Endothelial cell of umbilical vein (primary cell): ENCODE measurements at regions not wholly inside any gene's neighbourhood (a gene's known extent, or its start where the extent isn't known, plus 50 kb on each side); places are given as distances from the start of the nearest gene placed in this dataset.

Experiments
- BruUV-seq: library from RNA; stranded (reverse); fragments of 400-500 nt; replicated peaks from 2 replicates; lab custom pipeline; 2021; lab: Mats Ljungman, UMichigan
- CTCF ChIA-PET: fragments of 300-600, 350-600 bp; sonication (Branson Sonifier 250); formaldehyde crosslinking; loops from one replicate; lab custom pipeline; 2021; ENCODE audit warnings: antibody characterized with exemption, inconsistent platforms; lab: Charles Lee
- POLR2A ChIA-PET: fragments of 300-600, 350-600 bp; sonication (Branson Sonifier 250); formaldehyde crosslinking; loops from one replicate; lab custom pipeline; 2021; ENCODE audit warnings: antibody characterized with exemption, inconsistent platforms; lab: Charles Lee
- DNase-seq: peaks from one replicate; pipeline ENCODE4 v3.0.0-alpha.2; 2011; ENCODE audit warnings: low read depth, low spot score
- FAIRE-seq: peaks from 2 replicates; lab custom pipeline; 2011; peaks lifted over from hg19 to GRCh38; lab: Jason Lieb, UNC
- H2AFZ ChIP-seq: 2 replicates; pipeline ENCODE4 v1.6.0; 2012; ENCODE audit warnings: low read depth, low read length, control low read depth, inconsistent platforms
- H3K27ac ChIP-seq: 2 replicates; pipeline ENCODE4 v1.5.1; 2011; ENCODE audit warnings: low read depth, mild to moderate bottlenecking, control low read depth, low read length, moderate library complexity; ENCODE audit not compliant: insufficient read depth
- H3K27me3 ChIP-seq, 2 experiments: 2 replicates each; pipeline versions ENCODE4 v1.6.0 to v1.6.1; 2011; ENCODE audit warnings: low read length in 2 of 2, mixed read lengths in 1 of 2; ENCODE audit not compliant: control insufficient read depth in 2 of 2, insufficient read depth in 2 of 2
- H3K36me3 ChIP-seq, 2 experiments: 2 replicates in 1 of 2; 3 replicates in 1 of 2; pipeline ENCODE4 v1.5.1; 2011; ENCODE audit warnings: low read length in 2 of 2, mild to moderate bottlenecking in 1 of 2, moderate library complexity in 1 of 2; ENCODE audit not compliant: control insufficient read depth in 2 of 2, insufficient read depth in 2 of 2; ENCODE audit errors: extremely low read depth in 1 of 2
- H3K4me1 ChIP-seq: 3 replicates; pipeline ENCODE4 v1.5.1; 2011; ENCODE audit warnings: mild to moderate bottlenecking, low read length; ENCODE audit not compliant: control insufficient read depth, insufficient read depth; ENCODE audit errors: extremely low read depth
- H3K4me2 ChIP-seq: 2 replicates; pipeline ENCODE4 v1.6.1; 2011; ENCODE audit warnings: low read length, control low read depth, mixed read lengths; ENCODE audit not compliant: insufficient read depth
- H3K4me3 ChIP-seq, 3 experiments: fragments of 200-600 bp in 1 of 3; sonication (generic), shearing (Covaris generic) in 1 of 3; replicated peaks in 1 of 3; 2 replicates each; pipeline ENCODE4 v1.5.1; 2011 to 2016; ENCODE audit warnings: control low read depth in 3 of 3, low read length in 3 of 3, mild to moderate bottlenecking in 2 of 3, inconsistent platforms in 1 of 3, low read depth in 1 of 3, moderate library complexity in 1 of 3; ENCODE audit not compliant: insufficient read depth in 1 of 3
- H3K79me2 ChIP-seq: 2 replicates; pipeline ENCODE4 v1.6.0; 2012; ENCODE audit warnings: low read length, inconsistent platforms; ENCODE audit not compliant: control insufficient read depth, insufficient read depth
- H3K9ac ChIP-seq: replicated peaks from 2 replicates; pipeline ENCODE3; 2011; ENCODE audit warnings: low read length, control low read depth; ENCODE audit not compliant: insufficient read depth; ENCODE audit errors: extremely low read depth
- H3K9me1 ChIP-seq: replicated peaks from 3 replicates; pipeline ENCODE4 v1.6.0; 2011; ENCODE audit warnings: mild to moderate bottlenecking, low read length; ENCODE audit not compliant: control insufficient read depth, insufficient read depth; ENCODE audit errors: extremely low read depth
- H3K9me3 ChIP-seq: replicated peaks from 2 replicates; pipeline ENCODE4 v1.5.1; 2012; ENCODE audit warnings: low read length, inconsistent platforms; ENCODE audit not compliant: control insufficient read depth, insufficient read depth
- H4K20me1 ChIP-seq: replicated peaks from 2 replicates; pipeline ENCODE3; 2011; ENCODE audit warnings: mild to moderate bottlenecking, low read length; ENCODE audit not compliant: control insufficient read depth, insufficient read depth; ENCODE audit errors: extremely low read depth
- CTCF ChIP-seq, 2 donors: IDR thresholded peaks; 1 replicate in 1 of 2; 2 replicates in 1 of 2; pipeline ENCODE4 v1.5.1; 2011; ENCODE audit warnings: low read length in 2 of 2, mild to moderate bottlenecking in 2 of 2, moderate library complexity in 2 of 2, control low read depth in 1 of 2, inconsistent platforms in 1 of 2, low read depth in 1 of 2; ENCODE audit not compliant: insufficient read depth in 1 of 2; ENCODE audit errors: extremely low read depth in 1 of 2
- EZH2 ChIP-seq: IDR thresholded peaks from 2 replicates; pipeline ENCODE4 v1.6.1; 2012; ENCODE audit warnings: borderline replicate concordance, low read depth, mild to moderate bottlenecking, moderate library complexity, low read length, inconsistent platforms; ENCODE audit not compliant: severe bottlenecking
- FOS ChIP-seq: IDR thresholded peaks from 2 replicates; pipeline ENCODE4 v1.6.1; 2011; ENCODE audit warnings: mild to moderate bottlenecking, low read length, moderate library complexity, borderline replicate concordance; ENCODE audit not compliant: insufficient read depth
- GATA2 ChIP-seq: IDR thresholded peaks from 2 replicates; pipeline ENCODE4 v1.7.0; 2011; ENCODE audit warnings: low read depth, mild to moderate bottlenecking, moderate library complexity, mixed read lengths, low read length; ENCODE audit not compliant: insufficient read length, insufficient read depth
- JUN ChIP-seq: IDR thresholded peaks from 2 replicates; pipeline ENCODE4 v1.6.1; 2011; ENCODE audit warnings: borderline replicate concordance, low read depth; ENCODE audit not compliant: insufficient read length, insufficient read depth
- MAX ChIP-seq: IDR thresholded peaks from 2 replicates; pipeline ENCODE4 v1.6.1; 2011; ENCODE audit not compliant: insufficient read depth, insufficient read length
- MYC ChIP-seq: IDR thresholded peaks from one replicate; pipeline ENCODE4 v1.6.1; 2011; ENCODE audit warnings: mild to moderate bottlenecking, low read depth, low read length
- POLR2A ChIP-seq: IDR thresholded peaks from 2 replicates; pipeline ENCODE4 v1.6.1; 2012; ENCODE audit warnings: low read depth, mild to moderate bottlenecking, control low read depth, low read length
- POLR2AphosphoS5 ChIP-seq: IDR thresholded peaks from 2 replicates; pipeline ENCODE4 v1.6.1; 2012; ENCODE audit warnings: low read depth, mild to moderate bottlenecking, control low read depth, low read length, moderate library complexity; ENCODE audit not compliant: insufficient read depth
- dilution Hi-C: fragments of 300-500 bp; cut with MboI; formaldehyde crosslinking; loops from one replicate; pipeline ENCODE4 v1.15.0; 2019; ENCODE audit warnings: low sequenced_read_pairs; ENCODE audit not compliant: extremely low pct_ligation_motif_present
- intact Hi-C: fragments of 100-400 bp; cut with micrococcal nuclease; formaldehyde crosslinking; loops from one replicate; pipeline ENCODE4 v1.10.0; 2022

GRCh38 chr2:83826577-83826976 is 632.5 kb downstream of the SUCLG1 start:
- no peaks in the 10 kb centered on the region for H3K79me2 ChIP-seq
- H3K27me3 ChIP-seq: no peaks in the 10 kb centered on the region
- ChIA-PET CTCF (no interaction called here), POLR2A (no interaction called here)
- H3K36me3 ChIP-seq: no peaks in the 10 kb centered on the region
- FAIRE-seq (no peak), DNase-seq (no peak)
- dilution Hi-C loops: no loop called here
- no peak overlapping the region for H3K4me3 ChIP-seq
- no peak for TF ChIP-seq FOS
- TF ChIP-seq CTCF (IDR thresholded peaks at IDR 0.05; ENCODE audit: extremely low read depth in 1 of 2, insufficient read depth in 1 of 2, low read depth in 1 of 2, low read length in 2 of 2): no peak
- TF ChIP-seq GATA2: no peak
- no peak for TF ChIP-seq JUN
- no peak for TF ChIP-seq MYC
- no peak for TF ChIP-seq EZH2
- no peak for TF ChIP-seq MAX
- no peak for TF ChIP-seq POLR2AphosphoS5
- TF ChIP-seq POLR2A: no peak
- H3K9ac ChIP-seq: no peak overlapping the region
- no peak overlapping the region for H2AFZ ChIP-seq
- no peaks in the 10 kb centered on the region for H3K9me3 ChIP-seq
- no peak overlapping the region for H3K27ac ChIP-seq
- H3K4me1 ChIP-seq: no peaks in the 10 kb centered on the region
- H3K4me2 ChIP-seq: no peak overlapping the region
- intact Hi-C loops: no loop called here
- no peaks in the 10 kb centered on the region for H4K20me1 ChIP-seq
- H3K9me1 ChIP-seq: no peaks in the 10 kb centered on the region
- no TSS peak for BruUV-seq
